K562 (cell line): ENCODE measurements at regions not wholly inside any gene's neighbourhood (a gene's known extent, or its start where the extent isn't known, plus 50 kb on each side); places are given as distances from the start of the nearest gene placed in this dataset.

Experiments used
- ATAC-seq: fragments of 200-7000 bp; cut with Tn5 transposase; 3 replicates; pipeline ENCODE4 v1.9.1; 2020; ENCODE audit warnings: moderate library complexity
- BruUV-seq: library from RNA; stranded (reverse); fragments of 400-500 nt; replicated peaks from 2 replicates; lab custom pipeline; 2021; lab: Mats Ljungman, UMichigan
- CTCF ChIA-PET: fragments of 300-600 bp; formaldehyde crosslinking; extraction: SDS; loops from one replicate; lab custom pipeline; 2021; ENCODE audit warnings: low intra/inter-chr PET ratio; lab: Yijun Ruan, JAX
- POLR2A ChIA-PET: fragments of 300-600, 350-650 bp; sonication (Branson Sonifier 250); formaldehyde crosslinking; extraction: SDS; loops from one replicate; lab custom pipeline; 2021; ENCODE audit warnings: antibody characterized with exemption, inconsistent platforms; lab: Yijun Ruan, JAX
- DNase-seq, 4 experiments: peaks; one replicate each; pipeline versions ENCODE4 v3.0.0 to v3.0.0-alpha.2; 2011 to 2018; ENCODE audit warnings: low spot score in 3 of 4, mixed read lengths in 3 of 4; ENCODE audit errors: extremely low read depth in 1 of 4
- FAIRE-seq: peaks from 2 replicates; lab custom pipeline; 2011; peaks lifted over from hg19 to GRCh38; lab: Jason Lieb, UNC
- H2AFZ ChIP-seq: 2 replicates; pipeline ENCODE4 v1.6.0; 2011; ENCODE audit warnings: low read depth, low read length, control low read depth, inconsistent platforms
- H3K27ac ChIP-seq: fragments of 200-600 bp; 3 replicates; pipeline ENCODE4 v1.8.0; 2011; ENCODE audit warnings: low read depth, mild to moderate bottlenecking, control low read depth, inconsistent platforms, low read length, moderate library complexity, mixed read lengths; ENCODE audit errors: extremely low read depth
- H3K27me3 ChIP-seq, 2 experiments: fragments of 300-600 bp in 1 of 2; 2 replicates in 1 of 2; 3 replicates in 1 of 2; pipeline versions ENCODE4 v1.6.0 to v1.8.0; 2011; ENCODE audit warnings: inconsistent platforms in 2 of 2, low read length in 2 of 2, mild to moderate bottlenecking in 1 of 2, mixed read lengths in 1 of 2, moderate library complexity in 1 of 2; ENCODE audit not compliant: control insufficient read depth in 2 of 2, insufficient read depth in 2 of 2
- H3K36me3 ChIP-seq: fragments of 300-600 bp; 3 replicates; pipeline ENCODE4 v1.8.0; 2011; ENCODE audit warnings: mild to moderate bottlenecking, low read length, inconsistent platforms; ENCODE audit not compliant: control insufficient read depth, insufficient read depth
- H3K4me1 ChIP-seq, 2 experiments: fragments of 200-600 bp in 1 of 2; replicated peaks in 1 of 2; 2 replicates in 1 of 2; 3 replicates in 1 of 2; pipeline versions ENCODE4 v1.5.1 to v1.8.0; 2011; ENCODE audit warnings: inconsistent platforms in 2 of 2, low read length in 2 of 2, mild to moderate bottlenecking in 1 of 2, mixed read lengths in 1 of 2, moderate library complexity in 1 of 2; ENCODE audit not compliant: control insufficient read depth in 2 of 2, insufficient read depth in 2 of 2
- H3K4me2 ChIP-seq: 2 replicates; pipeline ENCODE4 v1.6.1; 2011; ENCODE audit warnings: low read length, control low read depth, inconsistent platforms, mixed read lengths; ENCODE audit not compliant: insufficient read depth
- H3K4me3 ChIP-seq: fragments of 200-600 bp; sonication (generic), shearing (Covaris generic); 2 replicates; pipeline ENCODE4 v1.5.1; 2016; ENCODE audit warnings: control low read depth, inconsistent platforms
- H3K79me2 ChIP-seq: fragments of 200-600 bp; 3 replicates; pipeline ENCODE4 v1.8.0; 2011; ENCODE audit warnings: low read length, inconsistent platforms; ENCODE audit not compliant: control insufficient read depth, insufficient read depth
- H3K9ac ChIP-seq, 2 experiments: 2 replicates each; pipeline versions ENCODE4 v1.6.0 to v1.6.1; 2011; ENCODE audit warnings: low read depth in 2 of 2, low read length in 2 of 2, control low read depth in 1 of 2, inconsistent platforms in 1 of 2, mild to moderate bottlenecking in 1 of 2, mixed read lengths in 1 of 2; ENCODE audit not compliant: insufficient read depth in 1 of 2
- H3K9me1 ChIP-seq: one replicate; pipeline ENCODE4 v1.6.0; 2011; ENCODE audit warnings: inconsistent platforms, mild to moderate bottlenecking, low read length, moderate library complexity; ENCODE audit not compliant: control insufficient read depth, insufficient read depth
- H3K9me3 ChIP-seq: replicated peaks from 2 replicates; pipeline ENCODE4 v1.5.1; 2011; ENCODE audit warnings: low read depth, low read length, inconsistent platforms; ENCODE audit not compliant: control insufficient read depth, insufficient read depth
- H4K20me1 ChIP-seq: replicated peaks from 2 replicates; pipeline ENCODE4 v1.6.1; 2011; ENCODE audit warnings: low read length, inconsistent platforms, mixed read lengths; ENCODE audit not compliant: control insufficient read depth, insufficient read depth
- HDAC3 ChIP-seq: fragments of 450-650 bp; IDR thresholded peaks from 2 replicates; pipeline ENCODE4 v1.6.1; 2018; ENCODE audit warnings: borderline replicate concordance, mild to moderate bottlenecking, moderate library complexity; ENCODE audit not compliant: partially characterized antibody
- HDAC6 ChIP-seq: IDR thresholded peaks from 2 replicates; pipeline ENCODE4 v1.6.1; 2012; ENCODE audit warnings: low read depth, mild to moderate bottlenecking, control low read depth, inconsistent platforms, low read length, moderate library complexity
- HEY1 ChIP-seq: fragments of 250-450 bp; sonication (Bioruptor Pico); IDR thresholded peaks from 2 replicates; pipeline ENCODE4 v1.5.0; 2020; ENCODE audit warnings: mild to moderate bottlenecking, moderate library complexity, borderline replicate concordance
- MAFG ChIP-seq: fragments of 450-650 bp; conservative IDR thresholded peaks from 2 replicates; pipeline ENCODE4 v1.6.1; 2016; ENCODE audit warnings: missing genetic modification characterization, missing compliant biosample characterization
- MTA2 ChIP-seq: fragments of 450-650 bp; IDR thresholded peaks from 2 replicates; pipeline ENCODE4 v1.6.1; 2016; ENCODE audit warnings: low read depth
- STAT5A ChIP-seq: IDR thresholded peaks from 2 replicates; pipeline ENCODE4 v1.6.1; 2012; ENCODE audit warnings: low read length, inconsistent platforms, borderline replicate concordance
- THRB ChIP-seq: fragments of 450-650 bp; formaldehyde crosslinking; conservative IDR thresholded peaks from 2 replicates; pipeline ENCODE4 v1.4.0; 2022; ENCODE audit warnings: mild to moderate bottlenecking, missing genetic modification characterization
- ZFPM2 ChIP-seq: fragments of 250-450 bp; sonication (Bioruptor Pico); IDR thresholded peaks from 2 replicates; pipeline ENCODE4 v1.5.1; 2022; ENCODE audit warnings: mild to moderate bottlenecking
- ZNF274 ChIP-seq: IDR thresholded peaks from 2 replicates; pipeline ENCODE4 v1.6.1; 2011; ENCODE audit warnings: low read depth, mild to moderate bottlenecking, low read length, moderate library complexity, borderline replicate concordance
- ZNF785 ChIP-seq: fragments of 250-450 bp; sonication (Bioruptor Pico); IDR thresholded peaks from 2 replicates; pipeline ENCODE4 v1.4.0; 2020; ENCODE audit warnings: mild to moderate bottlenecking
- WGBS: fragments of 100-300 bp; shearing (Covaris generic); methylation state at CpG from one replicate; pipeline ENCODE4 v1.1.6; 2016; ENCODE audit warnings: low coverage, mixed read lengths; ENCODE audit not compliant: insufficient coverage; ENCODE audit errors: missing lambda C conversion rate; 5-methylcytosine and 5-hydroxymethylcytosine counted together
- in situ Hi-C: fragments of 300-500 bp; cut with MboI; formaldehyde crosslinking; loops from 4 replicates; pipeline ENCODE4 v1.15.0; 2018; ENCODE audit warnings: inconsistent platforms, mixed read lengths
- intact Hi-C: fragments of 100-400 bp; cut with micrococcal nuclease; formaldehyde crosslinking; loops from 2 replicates; pipeline ENCODE4 v1.14.2; 2022

- no peak overlapping the region for H3K4me2 ChIP-seq
- in situ Hi-C loops = no loop called here
- H3K4me1 ChIP-seq = no peaks in the 10 kb centered on the region
- no peaks in the 10 kb centered on the region for H4K20me1 ChIP-seq
- ATAC-seq (no peak), FAIRE-seq (no peak), DNase-seq (no peak)
- H3K27ac ChIP-seq = no peak overlapping the region
- H3K36me3 ChIP-seq = no peaks in the 10 kb centered on the region
- no peaks in the 10 kb centered on the region; a peak in 1 of 5 replicates for H3K27me3 ChIP-seq
- no peak overlapping the region for H3K9ac ChIP-seq
- no peaks in the 10 kb centered on the region for H3K9me3 ChIP-seq
- H3K4me3 ChIP-seq = no peak overlapping the region
- BruUV-seq = no TSS peak
- intact Hi-C loops = no loop called here
- no peak overlapping the region for H2AFZ ChIP-seq
- H3K79me2 ChIP-seq = no peaks in the 10 kb centered on the region
- TF ChIP-seq ZFPM2 (CRISPR knock-in tag) (no peak), MTA2 (no peak), HEY1 (no peak), HDAC3 (no peak), STAT5A (no peak), ZNF785 (CRISPR knock-in tag) (no peak), THRB (CRISPR knock-in tag) (no peak), HDAC6 (no peak), ZNF274 (no peak), MAFG (tag) (no peak)
- ChIA-PET CTCF (no interaction called here), POLR2A (no interaction called here)
- WGBS = 0% methylated on average over 1 of the region's 1 CpG
- no peaks in the 10 kb centered on the region for H3K9me1 ChIP-seq
Observed at GRCh38 chr6:44590471-44590870, 203.0 kb downstream of the CDC5L start.
